ENCODE measurements at regions not wholly inside any gene's neighbourhood (a gene's known extent, or its start where the extent isn't known, plus 50 kb on each side); places are given as distances from the start of the nearest gene placed in this dataset.

- H3K27me3 Mint-ChIP-seq (ENCODE audit: low read depth) = no peaks in the 10 kb centered on the region; the same call in 1 of the 2 replicates
- H2BK20ac ChIP-seq (ENCODE audit: low read depth, low read length, poor library complexity, severe bottlenecking) = no peak overlapping the region
- no peak overlapping the region for H3K18ac ChIP-seq (ENCODE audit: insufficient read length, low read depth, low read length)
- H3K4ac ChIP-seq (ENCODE audit: low read depth, low read length) = no peak overlapping the region
- no peak overlapping the region for H3K14ac ChIP-seq (ENCODE audit: insufficient read depth, low read length)
- no peak overlapping the region for H2AFZ ChIP-seq (ENCODE audit: low read length)
- H3K27ac Mint-ChIP-seq = peak overlapping the region in 1 of 3 experiments; percentile 87; a peak in 2 of 7 replicates
- no peak overlapping the region for H3K56ac ChIP-seq (ENCODE audit: insufficient read length, low read depth, low read length)
- no peak overlapping the region for H4K8ac ChIP-seq (replicated peaks; ENCODE audit: insufficient read length, low read depth, low read length)
- no peak overlapping the region for H3K27ac ChIP-seq (ENCODE audit: insufficient read length, low read depth, low read length)
- H2AK5ac ChIP-seq (ENCODE audit: insufficient read length, low read length) = no peak overlapping the region
- H4K5ac ChIP-seq (ENCODE audit: insufficient read length, low read depth, low read length) = no peak overlapping the region
- H2BK15ac ChIP-seq (ENCODE audit: low read depth, low read length) = no peak overlapping the region
- no peaks in the 10 kb centered on the region for H3K79me2 ChIP-seq (ENCODE audit: insufficient read depth, low read length)
- peaks cover 14 to 15% of the 10 kb centered on the region in 2 experiments for H3K4me1 Mint-ChIP-seq
- H3K9me3 Mint-ChIP-seq = peaks cover 6 to 8% of the 10 kb centered on the region in 2 experiments; a peak in 4 of 5 replicates
- no peak overlapping the region for H3T11ph ChIP-seq (ENCODE audit: low read length)
- H3K9me3 ChIP-seq (ENCODE audit: control insufficient read depth, low read depth, low read length) = no peaks in the 10 kb centered on the region
- H4K91ac ChIP-seq (ENCODE audit: insufficient read length, low read depth, low read length) = no peak overlapping the region
- H3K23ac ChIP-seq (ENCODE audit: insufficient read length, low read depth, low read length) = no peak overlapping the region
- H2BK12ac ChIP-seq (ENCODE audit: insufficient read length, low read depth, low read length) = no peak overlapping the region
- H3K4me2 ChIP-seq (ENCODE audit: insufficient read depth, insufficient read length, low read length) = no peak overlapping the region
- H2BK120ac ChIP-seq (ENCODE audit: low read depth, low read length, poor library complexity, severe bottlenecking) = no peak overlapping the region
- no peaks in the 10 kb centered on the region for H4K20me1 ChIP-seq (ENCODE audit: control insufficient read depth, insufficient read depth, insufficient read length)
- peaks cover 1 to 6% (median 4%) of the 10 kb centered on the region in 3 experiments; a peak in 4 of 7 replicates for H3K36me3 Mint-ChIP-seq (ENCODE audit: insufficient read depth in 1 of 3, low read depth in 3 of 3)
- no peak overlapping the region for H3K9ac ChIP-seq (ENCODE audit: extremely low read depth, insufficient read length, low read length)
- peaks cover 4% of the 10 kb centered on the region; the same call in 1 of the 2 replicates for H3K4me1 ChIP-seq (ENCODE audit: insufficient read depth, low read length)
- H2BK5ac ChIP-seq (ENCODE audit: insufficient read length, low read length) = no peak overlapping the region
- H3K27me3 ChIP-seq (ENCODE audit: insufficient read depth, low read length) = no peaks in the 10 kb centered on the region
- H3K79me1 ChIP-seq (ENCODE audit: insufficient read depth, low read depth, low read length, poor library complexity, severe bottlenecking) = no peaks in the 10 kb centered on the region
- no peak overlapping the region for H3K4me3 Mint-ChIP-seq
- no CpG with 5 or more reads among the region's 1 CpG for WGBS (ENCODE audit: extremely low coverage, insufficient read length, low lambda C conversion rate)
- H3K23me2 ChIP-seq (ENCODE audit: insufficient read length, low read depth, low read length, poor library complexity, severe bottlenecking) = no peaks in the 10 kb centered on the region
- DNase-seq = no peak
- no peak for TF ChIP-seq CTCF (conservative IDR thresholded peaks at IDR 0.05)
Measured at GRCh38 chr3:20380295-20380694, 194.3 kb upstream of the SGO1 start.

Measured in H9 (cell line).